ENCODE measurements at regions not wholly inside any gene's neighbourhood (a gene's known extent, or its start where the extent isn't known, plus 50 kb on each side); places are given as distances from the start of the nearest gene placed in this dataset.

- ChIA-PET POLR2A (no interaction called here), CTCF (no interaction called here)
- no peak for DNase-seq (ENCODE audit: low read depth, low spot score)
- no peak for TF ChIP-seq CTCF (IDR thresholded peaks at IDR 0.05; ENCODE audit: insufficient read depth, low read length, missing control alignments)
- no peak overlapping the region for H3K4me3 ChIP-seq (ENCODE audit: low read depth, low read length)
Observed at GRCh38 chr10:107859065-107859464, 694.6 kb upstream of the SORCS1 start.

GRCh38 chr10:107856047-107856315 lies 691.5 kb upstream of the SORCS1 start:
- CTCF ChIA-PET, result no interaction called here
- no peak overlapping the region for H3K4me3 ChIP-seq (ENCODE audit: low read depth, low read length)
- no peak for TF ChIP-seq CTCF (IDR thresholded peaks at IDR 0.05; ENCODE audit: insufficient read depth, low read length, missing control alignments)
- POLR2A ChIA-PET, result no interaction called here
- no peak for DNase-seq (ENCODE audit: low read depth, low spot score)

- no peak overlapping the region for H3K4me3 ChIP-seq (ENCODE audit: low read depth, low read length)
- ChIA-PET CTCF (no interaction called here), POLR2A (no interaction called here)
- TF ChIP-seq CTCF (IDR thresholded peaks at IDR 0.05; ENCODE audit: insufficient read depth, low read length, missing control alignments), result no peak
- DNase-seq (ENCODE audit: low read depth, low spot score), result no peak
Observed at GRCh38 chr10:107855301-107856046, 691.0 kb upstream of the SORCS1 start.

GRCh38 chr10:107848726-107849360 lies 684.3 kb upstream of the SORCS1 start:
- H3K4me3 ChIP-seq (ENCODE audit: low read depth, low read length), result no peak overlapping the region
- CTCF ChIA-PET, result no interaction called here
- POLR2A ChIA-PET, result no interaction called here
- no peak for DNase-seq (ENCODE audit: low read depth, low spot score)
- TF ChIP-seq CTCF (IDR thresholded peaks at IDR 0.05; ENCODE audit: insufficient read depth, low read length, missing control alignments), result no peak

GRCh38 chr10:107847620-107848019 lies 683.1 kb upstream of the SORCS1 start:
- CTCF ChIA-PET, result no interaction called here
- no peak for DNase-seq (ENCODE audit: low read depth, low spot score)
- H3K4me3 ChIP-seq (ENCODE audit: low read depth, low read length), result no peak overlapping the region
- TF ChIP-seq CTCF (IDR thresholded peaks at IDR 0.05; ENCODE audit: insufficient read depth, low read length, missing control alignments), result no peak
- POLR2A ChIA-PET, result no interaction called here

GRCh38 chr10:107834706-107835105 lies 670.2 kb upstream of the SORCS1 start:
- POLR2A ChIA-PET, result no interaction called here
- H3K4me3 ChIP-seq (ENCODE audit: low read depth, low read length), result no peak overlapping the region
- TF ChIP-seq CTCF (IDR thresholded peaks at IDR 0.05; ENCODE audit: insufficient read depth, low read length, missing control alignments), result no peak
- DNase-seq (ENCODE audit: low read depth, low spot score), result no peak
- CTCF ChIA-PET, result no interaction called here

Data from AG04449 (cell line).